ENCODE measurements at regions not wholly inside any gene's neighbourhood (a gene's known extent, or its start where the extent isn't known, plus 50 kb on each side); places are given as distances from the start of the nearest gene placed in this dataset.

DNA sequence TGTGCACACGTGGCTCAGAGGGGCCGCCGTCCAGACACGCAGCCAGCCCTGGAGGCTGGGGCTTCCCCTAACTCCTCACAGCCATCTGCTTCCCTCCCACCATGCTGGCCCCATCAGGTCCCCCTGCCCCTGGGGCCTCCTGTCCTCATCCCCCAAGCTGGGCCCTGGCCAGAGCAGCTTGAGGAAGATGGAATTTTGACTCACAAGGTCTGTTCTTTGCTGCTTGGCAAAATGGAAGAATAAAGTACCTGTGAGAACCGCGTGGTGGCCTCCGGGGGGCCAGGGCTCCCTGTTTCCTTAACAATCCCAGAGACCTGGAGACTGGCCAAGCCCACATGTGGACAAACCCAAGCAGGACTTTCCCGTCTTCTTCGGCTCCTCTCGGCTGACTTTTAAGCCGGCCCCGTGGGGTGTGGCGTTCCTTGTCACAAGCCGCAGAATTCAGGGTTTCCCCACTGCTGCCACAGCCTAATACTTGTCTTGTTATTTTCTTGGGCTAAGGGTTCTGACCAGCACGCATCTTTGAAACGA lies 872.8 kb downstream of the BRD1 start:
- no peak for DNase-seq

GRCh38 chr22:48953830-48954229 lies 873.8 kb downstream of the BRD1 start:
- no peak for DNase-seq

DNA sequence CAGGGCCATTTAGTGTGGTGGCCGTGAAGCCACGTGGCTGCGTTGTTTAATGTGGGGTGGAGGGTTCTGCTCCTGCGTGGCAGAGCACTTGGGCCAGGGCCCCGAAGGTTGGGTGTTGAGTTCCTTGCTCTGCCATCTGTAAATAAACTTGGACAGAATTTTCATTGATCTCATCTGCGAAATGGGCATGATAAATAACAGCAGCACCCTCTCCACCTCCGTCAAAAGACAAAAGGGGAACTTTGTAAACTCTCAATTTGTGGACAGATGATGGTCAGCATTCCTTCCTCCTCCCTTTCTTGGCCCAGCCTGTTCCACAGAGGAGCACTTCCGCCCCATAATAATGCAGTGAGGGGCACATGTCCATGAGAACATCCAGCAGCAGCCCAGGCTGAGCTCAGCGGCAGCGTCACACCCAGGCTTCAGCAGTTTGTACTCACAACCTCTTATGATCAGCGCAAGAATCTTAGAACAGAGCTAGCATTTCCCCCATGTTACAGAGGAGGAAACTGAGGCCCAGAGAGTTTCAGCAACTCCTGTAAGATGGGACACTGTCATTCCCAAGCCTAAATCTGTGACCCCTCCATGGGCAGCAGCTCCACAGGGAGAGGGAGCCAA lies 874.5 kb downstream of the BRD1 start:
- DNase-seq, result no peak

DNA sequence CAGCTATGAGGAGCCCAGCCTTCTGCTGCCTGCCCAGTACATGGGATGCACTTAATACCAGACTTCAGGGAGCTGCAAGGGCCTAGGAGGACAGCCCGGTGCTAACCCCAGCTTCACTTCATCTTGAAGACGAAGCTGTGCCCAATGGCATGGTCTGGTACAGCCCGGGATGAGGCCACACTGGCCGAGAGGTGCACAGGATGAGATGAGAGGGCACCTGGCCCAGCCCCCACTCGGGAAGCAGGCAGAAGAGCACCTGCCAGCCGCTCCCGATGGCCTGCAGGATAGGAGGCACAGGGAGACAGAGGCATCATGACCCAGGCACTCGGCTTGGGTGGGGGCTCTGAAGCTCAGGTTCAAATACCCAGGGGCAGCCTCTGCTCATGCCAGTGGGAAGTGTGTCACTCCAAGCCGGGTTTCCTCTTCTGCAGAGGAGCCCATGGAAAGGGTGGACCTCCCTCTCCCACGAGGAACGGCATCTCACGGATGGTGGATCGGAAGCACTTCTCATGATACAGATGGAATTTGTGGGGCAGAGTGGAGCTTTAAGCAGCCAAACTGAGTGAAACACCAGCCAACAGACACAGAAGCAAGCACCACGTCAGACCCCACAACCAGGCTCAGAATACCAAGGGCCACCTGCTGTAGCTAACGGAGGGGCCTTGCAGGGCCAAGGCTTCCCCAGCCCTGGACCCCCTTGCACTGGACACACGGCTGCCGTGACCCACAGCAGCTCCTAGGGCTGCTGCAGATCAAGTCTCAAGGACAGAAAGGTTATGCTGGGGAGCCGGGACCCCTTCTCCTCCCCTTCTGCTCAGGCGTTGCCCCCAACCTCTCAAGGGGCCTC lies 875.2 kb downstream of the BRD1 start:
- no peak for DNase-seq

DNA sequence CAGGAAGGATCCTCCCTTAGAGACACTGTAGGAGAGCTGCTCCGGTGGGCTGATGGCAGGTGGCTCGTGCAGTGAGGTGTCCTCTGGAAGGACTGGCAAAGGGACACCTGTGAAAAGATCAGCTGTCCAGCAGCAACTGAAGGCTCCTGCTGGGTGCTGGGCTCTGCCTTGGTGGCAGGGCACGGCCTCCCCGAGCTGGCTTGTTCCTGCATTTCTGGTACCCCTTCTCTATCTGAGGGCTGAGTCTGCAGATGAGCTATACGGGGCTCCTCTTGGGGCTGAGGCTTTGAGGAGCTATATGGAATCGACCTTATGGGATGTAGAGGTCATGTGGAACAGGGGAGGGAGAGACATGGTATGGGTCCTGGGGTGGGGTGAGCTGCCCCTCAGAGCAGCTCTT lies 875.8 kb downstream of the BRD1 start:
- DNase-seq, result no peak

GRCh38 chr22:48950151-48950915 lies 877.3 kb downstream of the BRD1 start:
- no peak for DNase-seq

GRCh38 chr22:48949375-48950149 lies 878.1 kb downstream of the BRD1 start:
- no peak for DNase-seq

DNA sequence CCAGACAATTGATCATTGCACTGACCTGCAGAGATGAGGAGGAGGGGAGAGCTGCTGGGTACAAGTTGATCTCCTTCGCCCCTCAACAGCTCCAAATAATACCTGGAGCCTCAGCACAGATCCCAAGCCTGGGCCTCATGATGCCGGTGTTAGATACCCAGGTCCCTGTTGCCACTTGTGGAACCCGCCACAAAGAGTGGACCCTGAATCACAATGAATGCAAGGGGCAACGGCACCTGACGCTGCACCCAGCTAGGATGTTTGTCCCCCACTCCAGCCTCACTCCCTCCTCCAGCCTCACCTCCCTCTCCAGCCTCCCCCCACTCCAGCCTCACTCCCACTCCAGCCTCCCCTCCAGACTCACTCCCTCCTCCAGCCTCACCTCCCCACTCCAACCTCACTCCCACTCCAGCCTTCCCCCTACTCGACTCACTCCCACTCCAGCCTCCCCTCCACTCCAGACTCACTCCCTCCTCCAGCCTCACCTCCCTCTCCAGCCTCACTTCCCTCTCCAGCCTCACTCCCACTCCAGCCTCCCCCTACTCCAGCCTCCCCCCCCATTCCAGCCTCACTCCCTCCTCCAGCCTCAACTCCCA lies 879.0 kb downstream of the BRD1 start:
- DNase-seq, result no peak

DNA sequence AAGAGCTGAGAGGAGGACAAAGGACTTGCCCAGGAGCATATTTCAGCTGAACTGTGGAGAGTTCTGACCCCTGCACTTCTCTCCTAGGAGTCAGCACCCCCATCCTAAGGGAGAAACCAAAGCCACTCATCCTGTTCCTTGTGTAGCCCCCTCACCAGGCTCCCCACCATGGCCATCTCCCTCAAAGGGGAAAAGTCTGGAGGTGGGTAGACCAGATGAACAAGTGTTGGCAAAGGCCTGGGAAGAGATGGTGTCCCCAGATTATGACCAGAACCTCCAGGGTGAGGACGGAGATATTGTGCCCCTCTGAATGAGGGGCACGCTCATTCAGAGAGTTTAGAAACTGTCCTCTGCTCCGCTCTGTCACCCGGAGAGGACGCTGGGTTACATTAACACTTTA lies 880.0 kb downstream of the BRD1 start:
- DNase-seq, result no peak

GRCh38 chr22:48945621-48946458 lies 881.8 kb downstream of the BRD1 start:
- no peak for DNase-seq

DNA sequence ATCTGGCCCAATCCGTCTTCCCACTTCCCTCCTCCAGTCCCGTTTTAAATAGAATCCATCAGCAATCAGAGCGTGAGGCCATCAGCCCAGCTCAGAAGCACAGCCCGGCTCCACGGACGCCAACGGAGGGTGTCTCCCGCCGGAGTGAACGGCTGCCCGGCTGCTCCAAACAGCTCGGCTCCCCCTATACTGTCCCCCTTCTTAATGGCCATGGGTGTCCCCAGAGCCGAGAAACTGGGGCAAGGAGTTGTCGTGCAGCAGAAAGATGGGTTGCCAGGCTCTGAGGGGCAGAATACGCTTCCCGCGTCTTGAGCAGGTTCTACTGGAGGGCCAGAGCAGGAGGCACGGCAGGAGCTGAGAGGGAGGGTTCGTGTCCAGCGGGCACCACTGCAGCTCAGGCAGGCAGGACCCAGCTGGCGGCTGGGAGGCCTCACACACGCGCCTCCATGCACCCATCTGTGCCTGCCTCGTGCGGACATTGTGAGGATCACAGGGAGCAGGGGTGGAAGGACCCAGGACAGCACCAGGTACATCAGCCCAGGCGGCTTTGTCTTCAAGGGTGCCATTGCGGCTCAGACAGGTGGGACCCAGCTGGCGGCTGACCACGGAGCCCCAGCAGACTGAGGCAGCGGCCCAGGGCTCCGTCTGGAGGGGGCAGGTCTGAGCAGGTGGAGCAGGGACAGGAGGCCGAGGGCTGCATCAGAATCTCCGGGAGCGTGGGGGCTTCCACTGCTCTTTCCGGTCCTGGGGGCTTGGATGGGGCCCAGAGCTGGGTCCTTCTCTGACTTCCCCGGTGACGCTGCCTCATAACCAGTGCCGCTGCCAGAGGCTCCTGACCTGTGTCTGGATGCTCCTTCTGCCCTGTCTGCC lies 882.7 kb downstream of the BRD1 start:
- no peak for DNase-seq

DNA sequence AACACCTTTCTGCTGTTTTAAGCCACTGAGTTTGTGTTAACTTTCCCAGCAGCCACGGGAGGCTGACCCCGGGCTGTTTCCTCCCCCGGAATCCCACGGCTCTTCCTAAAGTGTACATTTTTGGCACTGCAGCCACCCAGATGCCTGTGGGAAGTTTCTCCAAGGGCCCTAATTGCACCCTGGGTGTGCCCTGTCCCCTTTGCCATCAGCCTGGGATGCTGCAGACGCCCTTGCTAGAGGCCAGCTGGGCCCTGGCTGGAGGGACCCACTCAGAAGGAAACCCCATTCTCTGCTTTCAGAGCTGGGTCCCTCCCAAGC lies 883.3 kb downstream of the BRD1 start:
- DNase-seq, result no peak

DNA sequence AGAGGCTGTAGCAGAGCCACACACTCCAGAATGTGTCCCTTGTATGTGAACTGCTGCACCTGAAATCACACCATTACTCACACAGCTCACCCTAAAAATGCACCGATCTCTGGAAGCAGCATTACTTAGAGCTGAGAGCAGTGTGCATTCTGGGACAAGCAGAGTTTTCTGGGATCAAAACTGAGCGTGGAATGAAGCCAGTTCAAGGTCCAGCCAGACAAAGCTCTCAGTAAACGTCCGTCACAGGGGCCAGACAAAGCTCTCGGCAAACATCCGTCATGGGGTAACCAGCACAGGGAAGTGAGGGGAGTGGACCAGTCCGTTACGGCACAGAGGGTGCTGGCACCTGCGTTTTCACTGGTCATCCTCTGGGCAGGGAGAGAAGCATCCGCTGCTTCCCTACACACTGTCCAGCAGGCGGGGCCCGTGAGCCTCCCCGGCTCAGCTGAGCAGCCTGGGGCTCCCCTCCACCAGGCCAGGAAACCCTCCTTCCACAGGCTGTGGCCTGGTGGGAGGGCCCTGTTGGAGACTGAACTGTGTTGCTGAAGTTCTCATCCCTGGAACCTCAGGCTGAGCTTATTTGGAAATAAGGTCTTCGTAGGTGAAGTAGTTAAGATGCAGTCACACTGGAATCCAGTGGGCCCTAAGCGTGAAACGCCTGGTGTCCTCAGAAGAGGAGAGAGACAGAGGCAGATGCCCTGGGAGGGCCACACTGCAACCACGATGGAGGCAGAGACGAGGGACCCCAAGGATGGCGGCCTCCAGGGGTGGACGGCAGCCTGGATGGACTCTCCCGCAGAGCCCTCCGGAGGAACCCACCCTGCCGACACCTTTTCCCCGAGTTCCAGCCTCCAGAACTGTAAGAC lies 883.9 kb downstream of the BRD1 start:
- no peak for DNase-seq

DNA sequence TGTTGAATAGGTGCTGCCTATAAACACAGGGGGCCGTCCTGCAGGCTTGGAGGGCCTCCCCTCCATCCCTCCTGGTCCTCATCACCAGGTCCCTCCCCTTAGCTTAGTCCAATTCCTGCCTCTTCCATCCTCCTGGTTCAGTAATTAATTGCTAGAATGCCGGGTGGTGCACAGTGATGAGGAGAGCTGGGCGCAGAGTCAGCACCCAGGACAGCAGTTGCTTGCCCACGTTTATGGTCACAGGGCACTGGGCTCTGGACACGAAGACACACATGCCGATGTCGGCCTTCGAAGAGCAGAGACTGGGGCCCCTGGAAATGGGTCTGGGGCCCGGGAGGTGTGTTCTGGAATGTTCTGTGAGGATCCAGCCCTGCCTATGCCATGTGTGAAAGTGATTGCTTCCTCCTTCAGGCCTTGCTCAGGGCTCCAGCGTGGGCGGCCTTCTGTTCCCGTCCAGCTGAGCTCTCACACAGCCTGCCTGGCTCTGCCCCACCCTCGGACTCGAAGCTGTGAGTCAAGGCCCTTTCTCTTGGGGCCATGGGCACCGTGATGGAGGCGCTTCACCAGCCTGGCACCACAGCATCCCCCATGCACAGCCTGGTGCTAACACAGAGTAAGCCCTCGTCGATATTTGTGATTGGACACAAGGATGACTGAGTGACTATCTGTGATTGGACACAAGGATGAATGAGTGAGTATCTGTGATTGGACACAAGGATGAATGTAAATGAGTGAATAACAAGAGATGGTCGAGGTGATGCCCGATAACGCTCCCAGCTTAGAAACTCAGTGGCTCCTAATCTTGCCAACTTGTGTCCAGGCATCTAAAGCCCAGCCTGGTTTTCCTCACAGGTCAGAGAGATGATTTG lies 884.7 kb downstream of the BRD1 start:
- no peak for DNase-seq

- DNase-seq, result no peak
Observed at GRCh38 chr22:48941903-48942575, 885.6 kb downstream of the BRD1 start.

DNA sequence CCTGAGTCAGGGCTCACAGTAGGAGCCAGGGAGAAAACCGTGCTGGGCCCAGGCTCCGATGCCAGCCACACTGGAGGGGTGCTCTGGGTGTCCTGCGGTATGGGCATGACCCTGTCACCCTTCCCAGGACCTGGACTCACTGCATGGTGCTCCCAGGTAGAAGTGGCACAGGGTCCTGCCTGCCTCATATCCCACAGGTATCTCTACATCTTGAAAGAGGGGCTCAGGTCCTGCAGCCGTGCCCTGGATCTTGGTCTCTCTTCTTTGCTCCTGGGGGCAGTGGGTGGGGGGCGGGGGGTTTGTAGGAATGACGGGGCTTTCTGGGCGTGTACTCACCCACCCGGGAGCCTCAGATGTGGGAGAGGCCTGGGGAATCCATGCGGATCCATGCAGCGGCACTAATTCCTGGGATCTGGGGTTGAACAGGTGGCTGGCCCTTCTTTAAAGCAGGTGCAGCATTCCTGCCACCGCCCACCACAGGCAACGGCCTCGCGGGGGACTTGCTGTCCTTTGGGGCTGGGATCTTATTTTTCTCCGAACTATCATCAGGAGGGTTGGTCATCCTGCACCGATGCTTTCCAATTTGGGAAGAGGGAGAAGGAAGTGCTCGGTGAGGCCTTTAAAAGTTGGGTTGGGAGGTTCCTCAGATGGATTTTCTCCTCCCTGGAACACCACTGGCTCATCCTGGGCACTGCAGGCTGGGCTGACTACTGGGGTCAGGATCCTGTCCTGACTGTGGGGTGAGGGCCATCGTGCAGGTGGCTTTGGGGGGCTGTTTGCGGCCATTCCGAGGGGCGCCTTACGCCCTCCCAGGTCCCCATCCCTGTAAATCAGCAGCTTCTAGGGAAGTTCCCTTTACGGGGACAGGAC lies 886.4 kb downstream of the BRD1 start:
- no peak for DNase-seq
